Astrocyte (in vitro differentiated cells and primary cell): ENCODE measurements at regions not wholly inside any gene's neighbourhood (a gene's known extent, or its start where the extent isn't known, plus 50 kb on each side); places are given as distances from the start of the nearest gene placed in this dataset.

Source experiments
- EZH2 ChIP-seq: IDR thresholded peaks from 2 replicates; pipeline ENCODE4 v1.6.1; 2012; ENCODE audit warnings: mild to moderate bottlenecking, low read length, inconsistent platforms; ENCODE audit not compliant: insufficient read depth
- TF ChIP-seq, protein P1 (sequence below): IDR thresholded peaks from 2 replicates; pipeline ENCODE4 v1.5.1; 2011; ENCODE audit warnings: low read depth, mild to moderate bottlenecking, inconsistent platforms, low read length, moderate library complexity; ENCODE audit not compliant: insufficient read depth

- TF ChIP-seq, protein P1, sequence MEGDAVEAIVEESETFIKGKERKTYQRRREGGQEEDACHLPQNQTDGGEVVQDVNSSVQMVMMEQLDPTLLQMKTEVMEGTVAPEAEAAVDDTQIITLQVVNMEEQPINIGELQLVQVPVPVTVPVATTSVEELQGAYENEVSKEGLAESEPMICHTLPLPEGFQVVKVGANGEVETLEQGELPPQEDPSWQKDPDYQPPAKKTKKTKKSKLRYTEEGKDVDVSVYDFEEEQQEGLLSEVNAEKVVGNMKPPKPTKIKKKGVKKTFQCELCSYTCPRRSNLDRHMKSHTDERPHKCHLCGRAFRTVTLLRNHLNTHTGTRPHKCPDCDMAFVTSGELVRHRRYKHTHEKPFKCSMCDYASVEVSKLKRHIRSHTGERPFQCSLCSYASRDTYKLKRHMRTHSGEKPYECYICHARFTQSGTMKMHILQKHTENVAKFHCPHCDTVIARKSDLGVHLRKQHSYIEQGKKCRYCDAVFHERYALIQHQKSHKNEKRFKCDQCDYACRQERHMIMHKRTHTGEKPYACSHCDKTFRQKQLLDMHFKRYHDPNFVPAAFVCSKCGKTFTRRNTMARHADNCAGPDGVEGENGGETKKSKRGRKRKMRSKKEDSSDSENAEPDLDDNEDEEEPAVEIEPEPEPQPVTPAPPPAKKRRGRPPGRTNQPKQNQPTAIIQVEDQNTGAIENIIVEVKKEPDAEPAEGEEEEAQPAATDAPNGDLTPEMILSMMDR = no peak
- no peak for TF ChIP-seq EZH2
Observed at GRCh38 chr2:129872446-129872845, 107.0 kb upstream of the RAB6C start.
